Naive thymus-derived CD4-positive, alpha-beta T cell (primary cell): ENCODE measurements at regions not wholly inside any gene's neighbourhood (a gene's known extent, or its start where the extent isn't known, plus 50 kb on each side); places are given as distances from the start of the nearest gene placed in this dataset.

Source experiments
- ATAC-seq: fragments of 150-1000 bp; cut with Tn5 transposase; 2 replicates; pipeline ENCODE4 v1.10.0; 2021; ENCODE audit warnings: mild to moderate bottlenecking, moderate library complexity
- CTCF ChIA-PET: fragments of 350-600 bp; sonication (Branson Sonifier 250); formaldehyde crosslinking; loops from one replicate; lab custom pipeline; 2021; ENCODE audit warnings: antibody characterized with exemption; lab: Charles Lee
- POLR2A ChIA-PET: fragments of 350-600 bp; sonication (Branson Sonifier 250); formaldehyde crosslinking; loops from one replicate; lab custom pipeline; 2021; ENCODE audit warnings: antibody characterized with exemption, inconsistent platforms; lab: Charles Lee
- DNase-seq, 9 donors: peaks; one replicate each; pipeline versions ENCODE4 v3.0.0 to v3.0.0-alpha.2; 2020 to 2022; ENCODE audit warnings: mixed read lengths in 1 of 9
- H3K27ac ChIP-seq: one replicate; pipeline ENCODE4 v1.7.0; 2013; ENCODE audit warnings: mild to moderate bottlenecking, low read depth, low read length, moderate library complexity
- H3K27me3 ChIP-seq, 2 donors: one replicate each; pipeline ENCODE4 v1.7.0; 2013; ENCODE audit warnings: low read length in 2 of 2, mild to moderate bottlenecking in 2 of 2, moderate library complexity in 2 of 2; ENCODE audit not compliant: control insufficient read depth in 2 of 2, insufficient read depth in 2 of 2
- H3K36me3 ChIP-seq, 3 experiments: 1 replicate in 2 of 3; 2 replicates in 1 of 3; pipeline ENCODE4 v1.7.0; 2013; ENCODE audit warnings: low read length in 3 of 3, mild to moderate bottlenecking in 3 of 3, moderate library complexity in 1 of 3; ENCODE audit not compliant: insufficient read depth in 3 of 3, control insufficient read depth in 2 of 3
- H3K4me1 ChIP-seq, 2 donors: one replicate each; pipeline ENCODE4 v1.7.0; 2013; ENCODE audit warnings: low read length in 2 of 2, mild to moderate bottlenecking in 2 of 2, moderate library complexity in 1 of 2; ENCODE audit not compliant: control insufficient read depth in 2 of 2, insufficient read depth in 2 of 2
- H3K4me3 ChIP-seq: 2 replicates; pipeline ENCODE4 v1.7.0; 2013; ENCODE audit warnings: mild to moderate bottlenecking, low read length
- H3K9me3 ChIP-seq, 3 experiments: 1 replicate in 2 of 3; 2 replicates in 1 of 3; pipeline ENCODE4 v1.7.0; 2013; ENCODE audit warnings: low read length in 3 of 3; ENCODE audit not compliant: control insufficient read depth in 2 of 3
- H3K27ac Mint-ChIP-seq, 9 donors: one replicate each; pipeline ENCODE4 v1.8.0; 2020 to 2022; ENCODE audit warnings: mixed read lengths in 9 of 9, mild to moderate bottlenecking in 8 of 9, moderate library complexity in 5 of 9, inconsistent platforms in 2 of 9
- H3K27me3 Mint-ChIP-seq, 5 donors: one replicate each; pipeline ENCODE4 v1.8.0; 2021 to 2022; ENCODE audit warnings: mixed read lengths in 5 of 5, mild to moderate bottlenecking in 1 of 5
- H3K36me3 Mint-ChIP-seq, 5 donors: one replicate each; pipeline ENCODE4 v1.8.0; 2020 to 2022; ENCODE audit warnings: mixed read lengths in 5 of 5, mild to moderate bottlenecking in 3 of 5, inconsistent platforms in 1 of 5
- H3K4me1 Mint-ChIP-seq, 7 donors: one replicate each; pipeline ENCODE4 v1.8.0; 2020 to 2022; ENCODE audit warnings: mixed read lengths in 7 of 7, mild to moderate bottlenecking in 3 of 7, inconsistent platforms in 1 of 7
- H3K4me3 Mint-ChIP-seq, 10 donors: one replicate each; pipeline ENCODE4 v1.8.0; 2020 to 2022; ENCODE audit warnings: mild to moderate bottlenecking in 10 of 10, mixed read lengths in 10 of 10, moderate library complexity in 6 of 10, inconsistent platforms in 2 of 10
- H3K9me3 Mint-ChIP-seq, 11 donors: one replicate each; pipeline ENCODE4 v1.8.0; 2020 to 2022; ENCODE audit warnings: mixed read lengths in 11 of 11, mild to moderate bottlenecking in 4 of 11, inconsistent platforms in 1 of 11, moderate library complexity in 1 of 11
- intact Hi-C, 2 donors: fragments of 100-400 bp; cut with micrococcal nuclease; formaldehyde crosslinking; loops; one replicate each; pipeline ENCODE4 v1.15.1; 2023

DNA sequence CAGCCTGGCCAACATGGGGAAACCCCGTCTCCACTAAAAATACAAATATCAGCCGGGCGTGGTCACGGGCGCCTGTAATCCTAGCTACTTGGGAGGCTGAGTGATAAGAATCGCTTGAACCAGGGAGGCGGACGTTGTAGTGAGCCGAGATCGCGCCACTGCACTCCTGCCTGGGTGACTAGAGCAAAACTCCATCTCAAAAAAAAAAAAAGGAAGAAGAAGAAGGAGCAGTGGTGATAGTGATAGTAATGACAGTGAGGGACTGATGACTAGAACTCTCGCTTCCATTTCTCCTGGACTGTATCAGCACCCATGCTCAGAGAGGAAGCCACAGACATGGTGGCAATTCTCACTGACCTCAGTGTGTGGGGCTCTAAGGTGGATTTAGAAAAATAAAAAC is 52.6 kb upstream of the CLINT1 start:
- H3K27ac Mint-ChIP-seq: no peak overlapping the region
- H3K36me3 Mint-ChIP-seq: no peaks in the 10 kb centered on the region
- no peaks in the 10 kb centered on the region for H3K9me3 Mint-ChIP-seq
- Histone ChIP-seq H3K27ac (no peak overlapping the region), H3K36me3 (no peaks in the 10 kb centered on the region), H3K4me1 (no peaks in the 10 kb centered on the region), H3K27me3 (no peaks in the 10 kb centered on the region), H3K9me3 (no peaks in the 10 kb centered on the region), H3K4me3 (no peak overlapping the region)
- no peak overlapping the region for H3K4me3 Mint-ChIP-seq
- intact Hi-C loops: no loop called here
- H3K27me3 Mint-ChIP-seq: peaks cover 0 to 8% (median 0%) of the 10 kb centered on the region in 5 donors
- ChIA-PET POLR2A (no interaction called here), CTCF (no interaction called here)
- H3K4me1 Mint-ChIP-seq: no peaks in the 10 kb centered on the region
- no peak for ATAC-seq
- DNase-seq: no peak
